Caco-2 (cell line): ENCODE measurements at regions not wholly inside any gene's neighbourhood (a gene's known extent, or its start where the extent isn't known, plus 50 kb on each side); places are given as distances from the start of the nearest gene placed in this dataset.

Source experiments
- BruUV-seq: library from RNA; stranded (reverse); fragments of 400-500 nt; replicated peaks from 2 replicates; lab custom pipeline; 2021; lab: Mats Ljungman, UMichigan
- CTCF ChIA-PET: fragments of 300-600 bp; sonication (Branson Sonifier 250); formaldehyde crosslinking; loops from one replicate; lab custom pipeline; 2022; ENCODE audit warnings: antibody characterized with exemption; lab: Charles Lee
- POLR2A ChIA-PET: fragments of 300-600 bp; sonication (Branson Sonifier 250); formaldehyde crosslinking; loops from one replicate; lab custom pipeline; 2022; ENCODE audit warnings: antibody characterized with exemption; lab: Charles Lee
- DNase-seq, 2 experiments: peaks; one replicate each; pipeline versions ENCODE4 v3.0.0 to v3.0.0-alpha.2; 2020 to 2022
- H3K27me3 ChIP-seq: replicated peaks from 2 replicates; pipeline ENCODE4 v1.6.0; 2011; ENCODE audit warnings: low read length; ENCODE audit not compliant: control insufficient read depth, insufficient read depth
- H3K36me3 ChIP-seq: 2 replicates; pipeline ENCODE4 v1.5.1; 2011; ENCODE audit warnings: low read length; ENCODE audit not compliant: control insufficient read depth, insufficient read depth
- H3K4me1 ChIP-seq: fragments of 250-450 bp; sonication (Bioruptor Pico); 2 replicates; pipeline ENCODE4 v1.5.1; 2020; ENCODE audit warnings: mild to moderate bottlenecking
- H3K4me3 ChIP-seq: 2 replicates; pipeline ENCODE4 v1.5.1; 2011; ENCODE audit warnings: low read depth, mild to moderate bottlenecking, control low read depth, low read length
- H3K9me3 ChIP-seq: fragments of 250-450 bp; sonication (Bioruptor Pico); 2 replicates; pipeline ENCODE4 v1.5.1; 2020; ENCODE audit warnings: mild to moderate bottlenecking, moderate library complexity
- H3K27ac Mint-ChIP-seq: one replicate; pipeline ENCODE4 v1.8.0; 2022; ENCODE audit warnings: mixed read lengths; ENCODE audit not compliant: unreplicated experiment
- H3K27me3 Mint-ChIP-seq: one replicate; pipeline ENCODE4 v1.8.0; 2022; ENCODE audit warnings: mixed read lengths; ENCODE audit not compliant: insufficient read depth, unreplicated experiment
- H3K36me3 Mint-ChIP-seq: one replicate; pipeline ENCODE4 v1.8.0; 2022; ENCODE audit warnings: mild to moderate bottlenecking, mixed read lengths; ENCODE audit not compliant: insufficient read depth, unreplicated experiment
- H3K4me1 Mint-ChIP-seq: one replicate; pipeline ENCODE4 v1.8.0; 2022; ENCODE audit warnings: low read depth, mixed read lengths; ENCODE audit not compliant: unreplicated experiment
- H3K4me3 Mint-ChIP-seq: one replicate; pipeline ENCODE4 v1.8.0; 2022; ENCODE audit warnings: mild to moderate bottlenecking, moderate library complexity, mixed read lengths; ENCODE audit not compliant: unreplicated experiment
- H3K9me3 Mint-ChIP-seq: one replicate; pipeline ENCODE4 v1.8.0; 2022; ENCODE audit warnings: mixed read lengths; ENCODE audit not compliant: unreplicated experiment
- CTCF ChIP-seq, 2 experiments: fragments of 200-600 bp in 1 of 2; IDR thresholded peaks; 1 replicate in 1 of 2; 2 replicates in 1 of 2; pipeline versions ENCODE4 v1.5.1 to v1.8.0; 2011 to 2022; ENCODE audit warnings: antibody characterized with exemption in 1 of 2, control low read depth in 1 of 2, inconsistent platforms in 1 of 2, low read depth in 1 of 2, low read length in 1 of 2, mild to moderate bottlenecking in 1 of 2, moderate library complexity in 1 of 2; ENCODE audit not compliant: insufficient read depth in 1 of 2, severe bottlenecking in 1 of 2, unreplicated experiment in 1 of 2
- intact Hi-C: fragments of 100-400 bp; cut with micrococcal nuclease; formaldehyde crosslinking; loops from one replicate; pipeline ENCODE4 v1.10.0; 2022; ENCODE audit not compliant: unreplicated experiment

DNA sequence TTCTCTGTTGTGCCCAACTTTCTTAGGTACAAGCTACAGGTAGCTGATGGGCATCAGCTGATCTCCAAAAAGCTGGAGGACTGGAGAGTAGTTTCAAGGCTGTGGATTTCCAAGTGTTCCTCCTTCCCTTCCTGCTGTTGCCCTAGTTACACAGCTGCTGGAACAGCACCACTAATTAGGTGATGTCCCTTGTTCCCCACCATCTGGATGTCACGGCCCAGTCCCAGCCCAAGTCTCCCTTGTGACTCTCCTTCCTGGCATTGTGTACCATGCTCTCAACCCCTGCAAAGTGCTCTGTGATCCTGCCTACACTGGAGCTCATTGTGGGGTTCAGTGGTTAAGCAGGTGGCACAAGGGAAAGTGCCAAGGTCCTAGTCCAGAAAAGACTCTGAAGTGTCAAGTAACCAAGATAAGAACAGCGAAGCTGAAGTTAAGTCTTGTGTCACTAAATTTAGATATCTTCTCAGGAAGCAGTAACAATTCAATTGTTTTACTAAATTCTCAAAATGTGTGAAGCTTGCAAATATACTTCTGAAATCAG, 604.5 kb downstream of the ISL1 start:
- ChIA-PET POLR2A (no interaction called here), CTCF (no interaction called here)
- Histone ChIP-seq H3K36me3 (no peaks in the 10 kb centered on the region), H3K27me3 (no peaks in the 10 kb centered on the region; the same call in 1 of the 2 replicates), H3K9me3 (no peaks in the 10 kb centered on the region), H3K4me1 (no peaks in the 10 kb centered on the region), H3K4me3 (no peak overlapping the region)
- Mint-ChIP-seq H3K9me3 (no peaks in the 10 kb centered on the region), H3K27ac (no peak overlapping the region), H3K4me3 (no peak overlapping the region), H3K27me3 (no peaks in the 10 kb centered on the region), H3K36me3 (no peaks in the 10 kb centered on the region), H3K4me1 (no peaks in the 10 kb centered on the region)
- TF ChIP-seq CTCF (IDR thresholded peaks at IDR 0.05; ENCODE audit: insufficient read depth in 1 of 2, low read depth in 1 of 2, low read length in 1 of 2, severe bottlenecking in 1 of 2, unreplicated experiment in 1 of 2), result no peak
- intact Hi-C loops, result no loop called here
- BruUV-seq, result no TSS peak
- no peak for DNase-seq

DNA sequence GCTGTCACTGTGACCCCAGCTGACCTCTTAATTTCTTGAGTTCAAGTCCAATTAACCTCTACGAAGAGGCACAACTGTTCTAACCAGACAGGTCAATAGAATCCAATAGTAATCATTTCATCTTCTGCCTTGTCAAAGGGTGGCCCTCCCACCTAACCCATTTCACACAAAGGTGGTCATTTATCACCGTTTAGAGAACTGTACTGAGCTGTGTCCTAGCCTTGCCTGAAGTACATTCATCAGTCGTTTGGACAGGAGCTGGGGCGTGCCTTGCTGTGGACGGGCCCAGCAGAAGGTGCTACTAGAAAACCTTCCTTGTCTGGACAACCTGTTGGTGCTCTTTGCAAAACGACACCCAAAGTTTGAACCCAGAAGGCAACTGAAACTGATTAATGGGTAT, 605.4 kb downstream of the ISL1 start:
- H3K27me3 Mint-ChIP-seq, result no peaks in the 10 kb centered on the region
- no peaks in the 10 kb centered on the region for H3K9me3 ChIP-seq
- DNase-seq, result no peak
- no peaks in the 10 kb centered on the region for H3K36me3 ChIP-seq
- H3K4me3 ChIP-seq, result no peak overlapping the region
- POLR2A ChIA-PET, result no interaction called here
- H3K9me3 Mint-ChIP-seq, result no peaks in the 10 kb centered on the region
- H3K4me1 ChIP-seq, result no peaks in the 10 kb centered on the region
- no peak overlapping the region for H3K4me3 Mint-ChIP-seq
- H3K4me1 Mint-ChIP-seq, result no peaks in the 10 kb centered on the region
- BruUV-seq, result no TSS peak
- H3K27me3 ChIP-seq, result no peaks in the 10 kb centered on the region; the same call in 1 of the 2 replicates
- no peak overlapping the region for H3K27ac Mint-ChIP-seq
- no peaks in the 10 kb centered on the region for H3K36me3 Mint-ChIP-seq
- CTCF ChIA-PET, result no interaction called here
- no peak for TF ChIP-seq CTCF (IDR thresholded peaks at IDR 0.05; ENCODE audit: insufficient read depth in 1 of 2, low read depth in 1 of 2, low read length in 1 of 2, severe bottlenecking in 1 of 2, unreplicated experiment in 1 of 2)
- intact Hi-C loops, result no loop called here

DNA sequence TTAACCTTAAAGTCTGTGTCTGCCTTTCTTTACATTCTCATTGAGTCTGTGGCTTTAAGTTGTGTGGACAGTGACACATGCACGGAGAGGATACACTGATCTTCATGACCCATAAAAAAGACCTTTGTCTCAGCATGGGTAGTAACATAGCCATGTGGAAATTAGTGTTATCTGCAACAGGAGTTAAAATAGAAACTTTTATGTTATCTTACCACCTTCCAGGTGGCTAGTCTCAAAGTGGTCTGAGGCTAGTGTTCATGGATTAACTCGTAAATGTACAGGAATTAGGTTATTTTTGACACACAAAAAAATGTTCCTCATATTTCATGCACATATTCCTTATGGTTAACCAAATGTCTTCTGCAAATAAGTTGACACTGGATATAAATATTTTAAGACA, 607.0 kb downstream of the ISL1 start:
- Histone ChIP-seq H3K4me1 (no peaks in the 10 kb centered on the region), H3K27me3 (no peaks in the 10 kb centered on the region; the same call in 1 of the 2 replicates), H3K9me3 (no peaks in the 10 kb centered on the region), H3K4me3 (no peak overlapping the region), H3K36me3 (no peaks in the 10 kb centered on the region)
- H3K4me1 Mint-ChIP-seq, result no peaks in the 10 kb centered on the region
- no peak for DNase-seq
- TF ChIP-seq CTCF (IDR thresholded peaks at IDR 0.05; ENCODE audit: insufficient read depth in 1 of 2, low read depth in 1 of 2, low read length in 1 of 2, severe bottlenecking in 1 of 2, unreplicated experiment in 1 of 2), result no peak
- H3K27me3 Mint-ChIP-seq, result no peaks in the 10 kb centered on the region
- intact Hi-C loops, result no loop called here
- no peaks in the 10 kb centered on the region for H3K36me3 Mint-ChIP-seq
- CTCF ChIA-PET, result no interaction called here
- POLR2A ChIA-PET, result no interaction called here
- no peak overlapping the region for H3K4me3 Mint-ChIP-seq
- H3K9me3 Mint-ChIP-seq, result no peaks in the 10 kb centered on the region
- H3K27ac Mint-ChIP-seq, result no peak overlapping the region
- BruUV-seq, result no TSS peak
